ENCODE measurements at regions not wholly inside any gene's neighbourhood (a gene's known extent, or its start where the extent isn't known, plus 50 kb on each side); places are given as distances from the start of the nearest gene placed in this dataset.

DNA sequence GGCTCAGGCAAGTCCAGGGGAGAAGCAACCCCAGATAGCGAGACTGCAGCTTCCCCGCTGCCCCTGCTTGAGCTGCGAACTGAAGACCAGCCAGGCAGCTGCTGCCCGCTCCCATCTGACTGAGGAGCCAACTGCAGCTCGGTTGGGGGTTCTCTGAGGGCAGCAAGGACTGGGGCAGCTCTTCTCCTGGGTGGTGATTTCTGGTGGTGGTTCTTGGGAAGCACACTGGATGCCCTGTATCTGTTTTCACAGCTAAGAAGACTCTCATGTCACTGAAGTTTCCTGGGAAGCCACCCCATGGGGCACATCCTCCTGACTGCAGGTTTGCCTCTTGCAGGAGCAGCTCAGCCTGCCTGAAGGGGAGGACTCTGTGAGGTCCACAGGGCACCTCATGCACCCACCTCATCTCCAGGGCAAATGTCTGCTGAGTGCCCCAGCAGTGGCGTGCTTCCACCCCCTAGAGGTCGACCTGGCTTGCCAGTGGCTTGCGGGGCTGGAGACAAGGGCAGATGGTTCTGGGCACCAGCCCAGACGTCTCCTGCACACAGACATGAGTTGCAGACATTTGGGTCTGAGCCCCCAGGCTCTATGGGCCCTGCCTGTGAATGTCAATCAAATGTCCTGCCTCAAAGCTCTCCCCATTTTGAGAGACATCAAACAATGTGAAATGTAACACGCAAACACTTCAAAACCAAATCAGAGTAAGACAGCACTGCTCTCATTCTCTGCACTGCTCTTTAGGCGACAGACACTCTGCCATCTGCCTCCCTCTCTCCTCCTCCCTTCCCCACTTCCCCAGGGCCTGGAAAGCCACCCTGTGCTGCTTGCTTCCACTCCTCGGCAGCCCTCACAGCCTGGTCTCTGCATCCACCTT, 800.9 kb downstream of the BRD1 start:
- no peak for DNase-seq (ENCODE audit: low read depth)

GRCh38 chr22:49025791-49026493, 801.7 kb downstream of the BRD1 start:
- no peak for DNase-seq (ENCODE audit: low read depth)

DNA sequence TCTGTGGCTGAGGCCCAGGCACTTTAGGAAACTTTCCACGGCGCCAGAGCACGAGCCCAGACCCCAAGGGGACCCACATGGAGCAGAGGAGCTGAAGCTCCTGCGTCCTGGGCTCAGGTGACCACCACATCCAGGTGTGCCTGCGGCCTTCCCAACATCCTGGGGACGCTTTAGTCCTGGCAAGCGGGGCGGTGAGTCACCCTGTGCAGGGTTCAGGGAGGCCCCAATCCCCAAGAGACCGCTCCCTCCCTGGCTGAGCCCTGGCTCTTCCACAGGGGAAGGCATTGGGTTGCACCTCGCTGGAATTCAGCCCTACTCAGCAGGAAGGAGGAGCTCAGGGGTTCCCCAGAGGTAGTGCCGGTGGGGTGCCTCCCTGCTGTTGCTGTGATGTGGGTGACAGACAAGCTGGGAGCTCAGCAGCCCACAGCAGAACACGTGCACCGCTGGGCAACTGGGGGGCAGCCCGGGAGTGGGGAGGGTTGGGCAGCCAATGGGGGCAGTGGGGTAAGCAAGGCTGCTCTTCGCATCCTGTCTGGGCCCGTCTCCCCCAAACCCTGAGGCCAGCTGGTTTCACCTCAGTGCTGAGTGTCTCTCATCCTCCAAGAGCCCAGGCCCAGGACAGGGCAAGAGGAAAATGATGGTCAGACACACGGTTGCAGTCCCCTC, 802.8 kb downstream of the BRD1 start:
- no peak for DNase-seq (ENCODE audit: low read depth)

- DNase-seq (ENCODE audit: low read depth) = no peak
Observed at GRCh38 chr22:49023879-49024774, 803.5 kb downstream of the BRD1 start.

GRCh38 chr22:49023161-49023878, 804.4 kb downstream of the BRD1 start:
- DNase-seq (ENCODE audit: low read depth) = no peak

DNA sequence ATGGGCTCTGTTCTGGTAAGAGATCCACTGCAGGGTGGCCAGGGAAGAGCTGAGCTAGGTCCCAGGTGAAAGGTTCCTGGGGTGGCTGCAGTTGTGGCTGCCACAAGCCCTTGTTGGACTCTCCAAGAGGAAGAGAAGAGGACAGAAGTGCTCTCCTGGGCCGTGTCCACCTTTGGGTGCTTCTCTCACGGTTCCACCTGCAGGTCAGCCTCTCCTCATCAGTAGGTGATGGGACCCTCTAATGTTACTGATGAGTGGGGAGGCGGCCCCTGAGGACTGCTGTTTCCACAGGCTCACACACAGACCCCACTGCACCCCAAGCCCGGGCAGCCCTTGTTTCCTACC, 804.9 kb downstream of the BRD1 start:
- DNase-seq (ENCODE audit: low read depth) = no peak

- DNase-seq (ENCODE audit: low read depth) = no peak
Observed at GRCh38 chr22:49021926-49022815, 805.5 kb downstream of the BRD1 start.

DNA sequence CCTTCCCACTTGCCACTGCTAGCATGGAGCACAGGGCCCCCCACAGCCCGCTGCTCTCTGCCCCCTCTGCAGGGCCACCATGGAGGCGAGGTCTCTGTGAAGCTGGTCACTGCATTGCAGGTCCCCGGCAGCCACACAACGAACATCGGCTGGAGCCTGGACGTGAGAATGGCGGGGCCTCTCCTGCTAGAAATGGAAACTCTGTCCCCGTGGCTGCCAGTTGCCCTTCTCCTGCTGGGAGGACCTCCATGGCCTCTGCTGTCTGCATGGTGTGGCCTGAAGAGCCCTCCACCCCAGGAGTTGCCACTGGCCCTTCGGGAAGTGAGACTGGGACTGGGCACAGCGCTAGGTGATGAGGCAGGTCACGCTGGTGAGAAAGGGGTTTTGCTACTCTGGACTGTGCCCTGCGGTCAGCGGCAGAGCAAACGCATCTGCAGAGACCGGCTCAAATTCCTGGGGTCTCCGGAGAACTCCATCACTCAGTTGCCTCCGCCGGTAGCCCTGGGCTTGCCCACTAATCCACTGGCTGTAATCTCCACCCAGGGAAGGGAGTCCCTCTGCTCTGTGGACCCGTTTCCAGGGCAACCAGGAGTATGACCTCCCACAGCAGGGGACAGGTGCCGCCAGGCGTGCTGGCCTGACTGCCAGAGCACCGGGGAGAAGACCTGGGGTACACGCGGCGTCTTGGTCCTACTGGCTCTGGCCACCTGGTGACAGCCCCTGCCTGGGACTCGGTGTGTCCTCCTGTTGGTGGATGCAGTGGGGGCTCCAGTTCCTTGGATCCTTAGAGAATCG, 806.3 kb downstream of the BRD1 start:
- DNase-seq (ENCODE audit: low read depth) = no peak

- DNase-seq (ENCODE audit: low read depth) = no peak
Observed at GRCh38 chr22:49019737-49020713, 807.6 kb downstream of the BRD1 start.

DNA sequence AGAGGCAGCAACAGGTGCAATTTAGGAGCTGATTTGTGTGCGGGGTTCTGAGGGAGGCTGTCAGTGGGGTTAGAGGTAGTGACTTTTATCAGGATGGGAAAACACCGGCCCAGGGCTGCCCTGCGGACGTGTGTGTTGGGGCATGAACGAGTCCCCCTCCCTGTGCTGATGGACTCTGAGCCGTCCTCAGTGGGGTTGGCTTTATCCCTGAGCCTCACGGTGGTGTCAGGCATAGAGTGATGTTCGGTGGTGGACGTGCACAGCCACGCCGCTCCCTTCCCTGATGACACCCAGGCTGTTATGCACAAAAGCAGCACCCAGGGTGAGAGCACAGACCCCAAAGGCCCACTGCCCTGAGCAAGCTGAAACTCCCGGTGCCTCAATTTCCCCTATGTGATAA, 809.1 kb downstream of the BRD1 start:
- DNase-seq (ENCODE audit: low read depth) = no peak

DNA sequence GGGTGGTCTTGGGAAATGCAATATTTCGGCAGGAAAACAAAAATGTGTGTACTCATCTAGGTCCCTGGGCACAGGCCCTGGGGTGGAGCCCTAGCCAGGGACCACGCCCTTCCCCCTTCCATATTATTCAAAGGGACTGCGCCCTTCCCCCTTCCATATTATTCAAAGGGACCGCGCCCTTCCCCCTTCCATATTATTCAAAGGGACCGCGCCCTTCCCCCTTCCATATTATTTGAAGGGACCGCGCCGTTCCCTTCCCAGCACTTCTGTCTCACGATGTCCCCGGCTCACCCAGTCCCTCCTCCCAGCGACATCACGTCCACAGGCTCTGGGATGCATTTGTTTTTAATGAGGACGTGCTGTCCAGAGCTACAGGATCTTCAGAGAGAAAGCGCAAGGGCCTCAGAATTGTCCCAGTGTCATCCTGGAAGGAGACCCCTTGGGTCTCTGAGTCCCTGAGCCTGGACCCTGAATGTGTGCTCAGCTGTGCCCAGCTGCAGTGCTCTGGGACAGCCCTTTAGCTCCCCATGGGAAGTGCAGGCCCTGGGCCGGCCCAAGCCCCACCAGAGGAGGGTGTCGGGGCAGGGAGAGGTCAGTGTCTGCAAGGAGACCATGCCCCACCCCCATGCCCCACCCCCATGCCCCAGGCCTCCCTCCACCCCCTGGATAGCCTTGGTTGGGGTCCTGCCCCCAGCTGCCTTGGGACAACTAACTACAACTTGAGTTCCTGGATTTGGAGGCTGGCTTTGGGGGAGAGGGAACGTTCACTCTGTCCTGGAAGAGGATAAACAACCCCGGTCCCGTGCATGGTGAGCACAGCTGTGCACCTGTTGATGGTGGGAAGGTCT, 810.0 kb downstream of the BRD1 start:
- DNase-seq (ENCODE audit: low read depth) = no peak

- DNase-seq (ENCODE audit: low read depth) = no peak
Observed at GRCh38 chr22:49016909-49017481, 810.7 kb downstream of the BRD1 start.

DNA sequence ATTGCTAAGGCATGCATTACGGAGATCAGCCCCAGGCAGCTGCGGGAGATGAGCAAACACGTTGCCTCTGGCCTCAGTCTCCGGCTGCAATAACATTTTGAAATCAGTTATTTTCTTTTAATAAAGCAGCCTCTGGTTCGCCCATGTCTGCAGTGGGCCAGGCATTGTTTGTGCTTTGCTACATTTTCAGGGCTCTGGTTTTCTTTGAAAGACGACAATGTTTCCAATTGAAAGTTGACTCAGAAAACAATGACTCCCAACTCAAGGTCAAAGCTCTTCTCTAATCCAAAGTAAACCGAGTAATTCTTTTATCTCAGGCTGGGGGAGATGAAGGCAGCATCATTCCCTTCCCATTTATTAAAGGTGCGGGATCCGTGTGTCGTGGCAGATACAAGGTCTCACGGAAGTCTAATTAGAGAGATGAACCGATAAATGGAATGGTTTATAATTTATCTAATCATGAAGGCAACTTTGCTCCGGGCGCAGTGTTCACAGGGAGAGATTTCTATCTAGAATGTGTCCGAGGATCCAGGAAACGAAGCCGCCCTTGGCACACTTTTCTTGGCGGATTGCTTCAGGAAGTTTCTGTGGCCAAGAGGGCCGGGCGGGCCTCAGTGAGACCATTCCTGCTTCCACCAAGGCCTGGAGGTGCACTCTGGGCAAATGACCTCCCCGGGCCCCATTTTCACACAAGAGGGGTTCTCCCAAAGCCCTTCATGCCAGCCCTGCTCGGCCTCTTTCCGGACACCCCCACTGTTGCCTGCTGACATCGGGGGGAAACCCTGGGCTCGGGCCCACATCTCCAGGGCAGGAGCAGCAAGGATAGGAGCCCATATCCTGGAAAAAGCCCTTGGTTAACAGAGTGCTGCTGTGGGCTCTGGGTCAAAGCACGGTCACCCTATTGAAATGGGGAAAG, 811.4 kb downstream of the BRD1 start:
- DNase-seq (ENCODE audit: low read depth) = no peak

- no peak for DNase-seq (ENCODE audit: low read depth)
Observed at GRCh38 chr22:49015459-49015858, 812.2 kb downstream of the BRD1 start.
